Suprapubic skin (tissue), 4 donors: ENCODE measurements at regions not wholly inside any gene's neighbourhood (a gene's known extent, or its start where the extent isn't known, plus 50 kb on each side); places are given as distances from the start of the nearest gene placed in this dataset.

Experiments
- DNase-seq, 2 donors: peaks; one replicate each; pipeline ENCODE4 v3.0.0-alpha.2; 2019; ENCODE audit warnings: low spot score in 2 of 2
- H3K27ac ChIP-seq: fragments of 200-600 bp; sonication (generic); one replicate; pipeline ENCODE4 v1.5.1; 2019
- H3K27me3 ChIP-seq: fragments of 200-600 bp; sonication (generic); one replicate; pipeline ENCODE4 v1.5.1; 2019
- H3K36me3 ChIP-seq: fragments of 200-600 bp; sonication (generic); one replicate; pipeline ENCODE4 v1.5.1; 2019
- H3K4me1 ChIP-seq: fragments of 200-600 bp; sonication (generic); one replicate; pipeline ENCODE4 v1.5.1; 2019
- H3K4me3 ChIP-seq: fragments of 200-600 bp; sonication (generic); one replicate; pipeline ENCODE4 v1.5.1; 2019; ENCODE audit warnings: mild to moderate bottlenecking
- H3K9me3 ChIP-seq: fragments of 200-600 bp; sonication (generic); one replicate; pipeline ENCODE4 v1.5.1; 2019
- EP300 ChIP-seq: sonication (generic); formaldehyde crosslinking; IDR thresholded peaks from one replicate; pipeline ENCODE4 v1.6.1; 2017; ENCODE audit warnings: antibody characterized with exemption
- POLR2A ChIP-seq, 2 donors: fragments of 450-650 bp; IDR thresholded peaks; one replicate each; pipeline ENCODE4 v1.6.1; 2017; ENCODE audit warnings: antibody characterized with exemption in 2 of 2, mild to moderate bottlenecking in 2 of 2, moderate library complexity in 2 of 2
- POLR2AphosphoS5 ChIP-seq, 3 donors: sonication (generic); formaldehyde crosslinking; IDR thresholded peaks; one replicate each; pipeline ENCODE4 v1.6.1; 2017; ENCODE audit warnings: antibody characterized with exemption in 3 of 3
- WGBS: methylation state at CpG from one replicate; pipeline ENCODE4 v1.1.5; 2018; 5-methylcytosine and 5-hydroxymethylcytosine counted together
- TF ChIP-seq, protein P1 (sequence below), 2 donors: fragments of 200-600 bp in 1 of 2; fragments of 450-650 bp in 1 of 2; sonication (generic) in 1 of 2; IDR thresholded peaks; one replicate each; pipeline ENCODE4 v1.5.1; 2016 to 2019; ENCODE audit warnings: antibody characterized with exemption in 2 of 2, mild to moderate bottlenecking in 1 of 2, moderate library complexity in 1 of 2

- no peak for DNase-seq
Observed at GRCh38 chr12:3432868-3433267, 58.1 kb upstream of the PRMT8 start.

DNA sequence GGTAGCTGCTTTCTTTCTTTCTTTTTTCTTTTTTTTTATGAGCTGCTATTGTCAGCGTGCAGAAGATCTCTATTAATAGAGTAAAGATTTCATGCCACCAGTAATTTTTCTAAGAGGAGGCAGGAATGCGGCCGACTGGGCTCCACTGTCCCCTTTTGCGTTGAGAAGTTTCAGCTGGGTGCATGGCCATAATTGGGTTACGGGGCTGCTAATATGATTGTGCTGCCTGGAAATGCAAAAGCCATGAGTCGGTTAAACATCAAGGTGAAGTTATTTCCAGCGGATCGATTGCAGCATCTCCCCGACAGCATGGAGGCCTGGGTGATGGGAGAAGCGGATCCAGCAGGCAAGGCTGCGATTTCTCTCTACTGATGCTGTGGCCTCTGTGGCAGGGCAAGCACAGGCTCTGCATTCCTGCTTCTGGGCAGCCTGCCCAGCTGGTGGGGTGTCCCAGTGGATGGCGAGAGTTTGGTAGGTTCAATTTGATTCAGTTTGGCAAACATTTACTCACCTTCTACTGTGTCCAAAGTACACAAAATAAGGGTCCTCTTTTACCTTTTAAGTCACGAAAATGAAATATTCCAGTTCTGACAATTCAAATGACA, 54.4 kb upstream of the PRMT8 start:
- Histone ChIP-seq H3K36me3 (no peaks in the 10 kb centered on the region), H3K27me3 (no peaks in the 10 kb centered on the region), H3K4me1 (no peaks in the 10 kb centered on the region), H3K27ac (no peak overlapping the region), H3K4me3 (no peak overlapping the region), H3K9me3 (no peaks in the 10 kb centered on the region)
- no peak for TF ChIP-seq POLR2A (IDR thresholded peaks at IDR 0.05)
- TF ChIP-seq, protein P1, sequence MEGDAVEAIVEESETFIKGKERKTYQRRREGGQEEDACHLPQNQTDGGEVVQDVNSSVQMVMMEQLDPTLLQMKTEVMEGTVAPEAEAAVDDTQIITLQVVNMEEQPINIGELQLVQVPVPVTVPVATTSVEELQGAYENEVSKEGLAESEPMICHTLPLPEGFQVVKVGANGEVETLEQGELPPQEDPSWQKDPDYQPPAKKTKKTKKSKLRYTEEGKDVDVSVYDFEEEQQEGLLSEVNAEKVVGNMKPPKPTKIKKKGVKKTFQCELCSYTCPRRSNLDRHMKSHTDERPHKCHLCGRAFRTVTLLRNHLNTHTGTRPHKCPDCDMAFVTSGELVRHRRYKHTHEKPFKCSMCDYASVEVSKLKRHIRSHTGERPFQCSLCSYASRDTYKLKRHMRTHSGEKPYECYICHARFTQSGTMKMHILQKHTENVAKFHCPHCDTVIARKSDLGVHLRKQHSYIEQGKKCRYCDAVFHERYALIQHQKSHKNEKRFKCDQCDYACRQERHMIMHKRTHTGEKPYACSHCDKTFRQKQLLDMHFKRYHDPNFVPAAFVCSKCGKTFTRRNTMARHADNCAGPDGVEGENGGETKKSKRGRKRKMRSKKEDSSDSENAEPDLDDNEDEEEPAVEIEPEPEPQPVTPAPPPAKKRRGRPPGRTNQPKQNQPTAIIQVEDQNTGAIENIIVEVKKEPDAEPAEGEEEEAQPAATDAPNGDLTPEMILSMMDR (IDR thresholded peaks at IDR 0.05), result no peak
- no peak for TF ChIP-seq POLR2AphosphoS5 (IDR thresholded peaks at IDR 0.05)
- no peak for TF ChIP-seq EP300
- 79% methylated on average over 13 of the region's 13 CpGs for WGBS
- DNase-seq, result no peak

More at GRCh38 chr12:3432868-3433267, 58.1 kb upstream of the PRMT8 start:
- H3K36me3 ChIP-seq, result no peaks in the 10 kb centered on the region
- WGBS, result 62% methylated on average over 4 of the region's 4 CpGs
- no peaks in the 10 kb centered on the region for H3K9me3 ChIP-seq
- H3K4me1 ChIP-seq, result no peaks in the 10 kb centered on the region
- TF ChIP-seq, protein P1 (IDR thresholded peaks at IDR 0.05), result no peak
- TF ChIP-seq POLR2A (IDR thresholded peaks at IDR 0.05) (no peak), EP300 (no peak), POLR2AphosphoS5 (IDR thresholded peaks at IDR 0.05) (no peak)
- no peak overlapping the region for H3K27ac ChIP-seq
- H3K4me3 ChIP-seq, result no peak overlapping the region
- peaks cover 11% of the 10 kb centered on the region for H3K27me3 ChIP-seq

GRCh38 chr12:3437986-3438385, 53.0 kb upstream of the PRMT8 start:
- TF ChIP-seq EP300 (no peak), POLR2A (IDR thresholded peaks at IDR 0.05) (no peak), POLR2AphosphoS5 (IDR thresholded peaks at IDR 0.05) (no peak)
- TF ChIP-seq, protein P1 (IDR thresholded peaks at IDR 0.05), result no peak
- no peak overlapping the region for H3K27ac ChIP-seq
- 86% methylated on average over 5 of the region's 9 CpGs for WGBS
- no peaks in the 10 kb centered on the region for H3K27me3 ChIP-seq
- H3K4me1 ChIP-seq, result no peaks in the 10 kb centered on the region
- H3K4me3 ChIP-seq, result no peak overlapping the region
- H3K9me3 ChIP-seq, result no peaks in the 10 kb centered on the region
- DNase-seq, result no peak
- no peaks in the 10 kb centered on the region for H3K36me3 ChIP-seq

- WGBS, result 91% methylated on average over 6 of the region's 6 CpGs
- H3K27me3 ChIP-seq, result no peaks in the 10 kb centered on the region
- H3K27ac ChIP-seq, result no peak overlapping the region
- DNase-seq, result no peak
- H3K4me1 ChIP-seq, result no peaks in the 10 kb centered on the region
- no peaks in the 10 kb centered on the region for H3K9me3 ChIP-seq
- H3K4me3 ChIP-seq, result no peak overlapping the region
- TF ChIP-seq, protein P1 (IDR thresholded peaks at IDR 0.05), result no peak
- no peak for TF ChIP-seq EP300
- no peak for TF ChIP-seq POLR2A (IDR thresholded peaks at IDR 0.05)
- no peaks in the 10 kb centered on the region for H3K36me3 ChIP-seq
Observed at GRCh38 chr12:3438401-3438800, 52.6 kb upstream of the PRMT8 start.
